Transverse colon (tissue), 4 donors: ENCODE measurements at regions not wholly inside any gene's neighbourhood (a gene's known extent, or its start where the extent isn't known, plus 50 kb on each side); places are given as distances from the start of the nearest gene placed in this dataset.

Experiments used
- EP300 ChIP-seq: sonication (generic); formaldehyde crosslinking; IDR thresholded peaks from one replicate; pipeline ENCODE4 v1.6.1; 2017; ENCODE audit warnings: antibody characterized with exemption, low read depth
- POLR2AphosphoS5 ChIP-seq, 3 donors: sonication (generic); formaldehyde crosslinking; IDR thresholded peaks; one replicate each; pipeline ENCODE4 v1.6.1; 2016; ENCODE audit warnings: antibody characterized with exemption in 3 of 3
- TF ChIP-seq, protein P1 (sequence below), 5 experiments: fragments of 200-600 bp in 3 of 5; fragments of 450-650 bp in 2 of 5; sonication (generic) in 3 of 5; IDR thresholded peaks; 1 replicate in 2 of 5; 2 replicates in 3 of 5; pipeline ENCODE4 v1.5.1; 2016 to 2017; ENCODE audit warnings: antibody characterized with exemption in 5 of 5, inconsistent platforms in 3 of 5, mild to moderate bottlenecking in 2 of 5, moderate library complexity in 1 of 5

DNA sequence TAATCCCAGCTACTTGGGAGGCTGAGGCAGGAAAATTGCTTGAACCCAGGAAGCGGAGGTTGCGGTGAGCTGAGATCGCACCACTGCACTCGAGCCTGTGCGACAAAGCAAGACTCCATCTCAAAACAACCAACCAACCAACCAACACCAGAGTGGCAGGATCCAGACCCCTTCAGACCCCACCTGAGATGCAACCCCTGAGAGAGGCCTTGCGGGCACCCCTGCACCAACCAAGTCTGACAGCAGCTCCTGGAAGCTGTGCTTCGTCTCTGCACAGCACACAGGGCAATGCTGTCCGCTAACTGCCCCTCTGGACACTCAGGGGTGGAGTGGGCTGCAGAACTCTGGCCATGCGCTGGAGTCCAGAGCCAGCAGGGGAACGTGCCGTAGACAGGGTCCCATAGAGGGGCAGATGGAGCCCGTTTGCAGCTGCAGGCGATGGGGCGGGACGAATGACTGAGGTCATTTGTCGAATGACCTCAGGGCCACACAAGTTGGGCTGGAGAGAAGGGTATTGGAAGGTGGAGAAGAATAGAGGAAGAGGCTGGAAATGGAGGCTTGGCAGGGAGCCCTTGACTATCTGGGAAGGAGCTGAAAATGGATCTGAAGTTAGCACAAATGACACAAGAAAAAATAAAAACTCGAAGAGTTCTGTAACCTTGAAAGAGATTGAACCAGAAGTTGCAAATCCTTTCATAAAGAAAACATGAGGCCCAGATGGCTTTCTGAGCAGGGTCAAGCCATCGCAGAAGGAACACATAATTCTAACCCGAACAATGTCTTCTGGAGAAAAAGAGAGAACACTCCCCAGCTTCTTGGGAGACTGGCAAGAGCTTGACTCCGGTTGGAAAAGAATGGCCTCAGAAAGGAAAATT lies 199.7 kb downstream of the CTTN start:
- TF ChIP-seq, protein P1, sequence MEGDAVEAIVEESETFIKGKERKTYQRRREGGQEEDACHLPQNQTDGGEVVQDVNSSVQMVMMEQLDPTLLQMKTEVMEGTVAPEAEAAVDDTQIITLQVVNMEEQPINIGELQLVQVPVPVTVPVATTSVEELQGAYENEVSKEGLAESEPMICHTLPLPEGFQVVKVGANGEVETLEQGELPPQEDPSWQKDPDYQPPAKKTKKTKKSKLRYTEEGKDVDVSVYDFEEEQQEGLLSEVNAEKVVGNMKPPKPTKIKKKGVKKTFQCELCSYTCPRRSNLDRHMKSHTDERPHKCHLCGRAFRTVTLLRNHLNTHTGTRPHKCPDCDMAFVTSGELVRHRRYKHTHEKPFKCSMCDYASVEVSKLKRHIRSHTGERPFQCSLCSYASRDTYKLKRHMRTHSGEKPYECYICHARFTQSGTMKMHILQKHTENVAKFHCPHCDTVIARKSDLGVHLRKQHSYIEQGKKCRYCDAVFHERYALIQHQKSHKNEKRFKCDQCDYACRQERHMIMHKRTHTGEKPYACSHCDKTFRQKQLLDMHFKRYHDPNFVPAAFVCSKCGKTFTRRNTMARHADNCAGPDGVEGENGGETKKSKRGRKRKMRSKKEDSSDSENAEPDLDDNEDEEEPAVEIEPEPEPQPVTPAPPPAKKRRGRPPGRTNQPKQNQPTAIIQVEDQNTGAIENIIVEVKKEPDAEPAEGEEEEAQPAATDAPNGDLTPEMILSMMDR (IDR thresholded peaks at IDR 0.05) = no peak
- TF ChIP-seq POLR2AphosphoS5 (IDR thresholded peaks at IDR 0.05) (no peak), EP300 (no peak)
